Psoas muscle (tissue), 7 donors: ENCODE measurements at regions not wholly inside any gene's neighbourhood (a gene's known extent, or its start where the extent isn't known, plus 50 kb on each side); places are given as distances from the start of the nearest gene placed in this dataset.

Experiments used
- ATAC-seq, 4 donors: fragments of 200-7000 bp; cut with Tn5 transposase; one replicate each; pipeline ENCODE4 v1.9.1; 2020; ENCODE audit warnings: moderate library complexity in 3 of 4, mild to moderate bottlenecking in 2 of 4
- DNase-seq, 2 donors: peaks; one replicate each; pipeline ENCODE4 v3.0.0-alpha.2; 2020
- H3K27ac ChIP-seq: fragments of 200-600 bp; one replicate; pipeline ENCODE4 v1.8.0; 2022
- H3K27me3 ChIP-seq, 3 donors: fragments of 200-600 bp in 1 of 3; one replicate each; pipeline versions ENCODE4 v1.6.1 to v1.8.0; 2013 to 2022; ENCODE audit warnings: low read length in 2 of 3, mild to moderate bottlenecking in 2 of 3, moderate library complexity in 1 of 3; ENCODE audit not compliant: insufficient read depth in 3 of 3
- H3K36me3 ChIP-seq, 2 donors: fragments of 200-600 bp in 1 of 2; one replicate each; pipeline versions ENCODE4 v1.6.1 to v1.8.0; 2013 to 2022; ENCODE audit warnings: low read depth in 1 of 2, mild to moderate bottlenecking in 1 of 2, moderate library complexity in 1 of 2; ENCODE audit not compliant: insufficient read depth in 1 of 2
- H3K4me1 ChIP-seq: fragments of 200-600 bp; one replicate; pipeline ENCODE4 v1.8.0; 2022
- H3K4me3 ChIP-seq: fragments of 200-600 bp; one replicate; pipeline ENCODE4 v1.8.0; 2022; ENCODE audit warnings: mild to moderate bottlenecking
- H3K9me3 ChIP-seq: fragments of 200-600 bp; one replicate; pipeline ENCODE4 v1.8.0; 2022
- WGBS, 3 donors: extraction: QIAGEN DNeasy Blood & Tissue Kit; methylation state at CpG; one replicate each; pipeline versions ENCODE4 v1.1.6 to v1.1.7; 2013; 5-methylcytosine and 5-hydroxymethylcytosine counted together
- intact Hi-C, 2 donors: fragments of 100-400 bp; cut with DNase I; formaldehyde crosslinking; loops; one replicate each; pipeline versions ENCODE4 v1.11.0 to v1.14.2; 2022
- TF ChIP-seq, protein P1 (sequence below): fragments of 200-600 bp; IDR thresholded peaks from one replicate; pipeline ENCODE4 v1.8.0; 2022; ENCODE audit warnings: antibody characterized with exemption
- donor health status: healthy with polysubstance abuse.
- donor health status: DM: no; HTN: no; CAD: no; lungs with moderate emphysema.
- donor health status: Bipolar disorder and iron deficiency.
- donor health status: healthy.
- donor health status: DM: yes; HTN: yes; CAD: no.
- donor health status: DM: no; HTN: no; CAD: no.
- donor health status: DM: yes; HTN: yes; CAD: no.

DNA sequence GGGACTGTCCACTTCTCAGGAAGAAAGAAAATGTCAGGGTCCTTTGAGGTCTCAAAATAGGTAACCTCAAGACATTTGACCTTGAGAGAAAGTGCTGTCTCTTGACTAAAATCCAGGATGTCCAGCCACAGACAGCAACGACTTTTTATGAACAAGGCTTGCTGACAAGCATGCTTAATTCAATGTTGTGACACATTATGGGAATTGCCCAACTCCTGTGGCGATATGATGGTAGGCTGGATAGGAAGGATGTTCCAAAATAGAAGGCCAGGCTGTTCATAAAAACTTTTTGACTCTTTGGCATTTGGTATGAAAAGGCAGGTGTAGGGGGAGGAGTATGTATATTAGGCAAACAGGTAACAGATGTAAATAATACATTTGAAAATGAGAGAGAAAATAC is 50.8 kb upstream of the EDNRA start:
- H3K4me3 ChIP-seq, result no peak overlapping the region
- H3K4me1 ChIP-seq, result no peaks in the 10 kb centered on the region
- 48 to 59% (median 58%) methylated on average over 2 of the region's 2 CpGs for WGBS, 3 donors
- H3K27me3 ChIP-seq, result no peaks in the 10 kb centered on the region
- H3K9me3 ChIP-seq, result peaks cover 7% of the 10 kb centered on the region
- TF ChIP-seq, protein P1, sequence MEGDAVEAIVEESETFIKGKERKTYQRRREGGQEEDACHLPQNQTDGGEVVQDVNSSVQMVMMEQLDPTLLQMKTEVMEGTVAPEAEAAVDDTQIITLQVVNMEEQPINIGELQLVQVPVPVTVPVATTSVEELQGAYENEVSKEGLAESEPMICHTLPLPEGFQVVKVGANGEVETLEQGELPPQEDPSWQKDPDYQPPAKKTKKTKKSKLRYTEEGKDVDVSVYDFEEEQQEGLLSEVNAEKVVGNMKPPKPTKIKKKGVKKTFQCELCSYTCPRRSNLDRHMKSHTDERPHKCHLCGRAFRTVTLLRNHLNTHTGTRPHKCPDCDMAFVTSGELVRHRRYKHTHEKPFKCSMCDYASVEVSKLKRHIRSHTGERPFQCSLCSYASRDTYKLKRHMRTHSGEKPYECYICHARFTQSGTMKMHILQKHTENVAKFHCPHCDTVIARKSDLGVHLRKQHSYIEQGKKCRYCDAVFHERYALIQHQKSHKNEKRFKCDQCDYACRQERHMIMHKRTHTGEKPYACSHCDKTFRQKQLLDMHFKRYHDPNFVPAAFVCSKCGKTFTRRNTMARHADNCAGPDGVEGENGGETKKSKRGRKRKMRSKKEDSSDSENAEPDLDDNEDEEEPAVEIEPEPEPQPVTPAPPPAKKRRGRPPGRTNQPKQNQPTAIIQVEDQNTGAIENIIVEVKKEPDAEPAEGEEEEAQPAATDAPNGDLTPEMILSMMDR, result no peak
- DNase-seq, result no peak
- intact Hi-C loops, result no loop called here
- ATAC-seq, result no peak
- no peaks in the 10 kb centered on the region for H3K36me3 ChIP-seq
- no peak overlapping the region for H3K27ac ChIP-seq
